SK-N-SH (cell line): ENCODE measurements at regions not wholly inside any gene's neighbourhood (a gene's known extent, or its start where the extent isn't known, plus 50 kb on each side); places are given as distances from the start of the nearest gene placed in this dataset.

Experiments
- CTCF ChIA-PET: fragments of 300-600, 350-600 bp; formaldehyde crosslinking; extraction: SDS; loops from one replicate; lab custom pipeline; 2021; lab: Yijun Ruan, JAX
- POLR2A ChIA-PET: fragments of 350-600 bp; sonication (Branson Sonifier 250); formaldehyde crosslinking; extraction: SDS; loops from one replicate; lab custom pipeline; 2020; ENCODE audit warnings: antibody characterized with exemption, inconsistent platforms; lab: Yijun Ruan, JAX
- DNase-seq: peaks from one replicate; pipeline ENCODE4 v3.0.0; 2012
- H2AFZ ChIP-seq: fragments of 200-600 bp; sonication (generic); 2 replicates; pipeline ENCODE4 v1.8.1; 2016; ENCODE audit warnings: antibody characterized with exemption, mild to moderate bottlenecking, low read depth
- H3F3A ChIP-seq: fragments of 200-600 bp; sonication (generic); replicated peaks from 2 replicates; pipeline ENCODE3; 2016; ENCODE audit warnings: antibody characterized with exemption, mild to moderate bottlenecking; ENCODE audit not compliant: insufficient read depth
- H3K27ac ChIP-seq, 2 experiments: fragments of 200-500 bp in 1 of 2; fragments of 200-600 bp in 1 of 2; sonication (Bioruptor generic) in 1 of 2; sonication (generic), shearing (Covaris generic) in 1 of 2; 2 replicates each; pipeline versions ENCODE4 v1.5.1 to v1.6.1; 2014 to 2016; ENCODE audit warnings: low read depth in 2 of 2, inconsistent platforms in 1 of 2, low read length in 1 of 2, mild to moderate bottlenecking in 1 of 2, mixed read lengths in 1 of 2
- H3K27me3 ChIP-seq: fragments of 200-600 bp; sonication (generic), shearing (Covaris generic); 2 replicates; pipeline ENCODE4 v1.6.1; 2016; ENCODE audit warnings: mixed run types; ENCODE audit not compliant: insufficient read depth
- H3K36me3 ChIP-seq, 2 experiments: fragments of 200-500 bp in 1 of 2; fragments of 200-600 bp in 1 of 2; sonication (Bioruptor generic) in 1 of 2; sonication (generic) in 1 of 2; replicated peaks in 1 of 2; 2 replicates each; pipeline versions ENCODE3 to v1.5.1; 2014 to 2016; ENCODE audit warnings: low read length in 1 of 2, mild to moderate bottlenecking in 1 of 2; ENCODE audit not compliant: insufficient read depth in 2 of 2, control insufficient read depth in 1 of 2
- H3K4me1 ChIP-seq, 2 experiments: fragments of 200-500 bp in 1 of 2; fragments of 200-600 bp in 1 of 2; sonication (Bioruptor generic) in 1 of 2; sonication (generic), shearing (Covaris generic) in 1 of 2; 2 replicates each; pipeline versions ENCODE4 v1.5.1 to v1.6.1; 2014 to 2016; ENCODE audit warnings: low read depth in 1 of 2, low read length in 1 of 2, mixed run types in 1 of 2; ENCODE audit not compliant: insufficient read depth in 2 of 2, control insufficient read depth in 1 of 2
- H3K4me2 ChIP-seq: fragments of 200-600 bp; sonication (generic), shearing (Covaris generic); 2 replicates; pipeline ENCODE4 v1.6.1; 2017; ENCODE audit warnings: mixed run types
- H3K4me3 ChIP-seq, 2 experiments: fragments of 200-500 bp in 1 of 2; fragments of 200-600 bp in 1 of 2; sonication (Bioruptor generic) in 1 of 2; sonication (generic), shearing (Covaris generic) in 1 of 2; 2 replicates each; pipeline versions ENCODE4 v1.5.1 to v1.8.1; 2014 to 2016; ENCODE audit warnings: low read depth in 2 of 2, inconsistent platforms in 1 of 2, low read length in 1 of 2, mild to moderate bottlenecking in 1 of 2, mixed read lengths in 1 of 2, moderate library complexity in 1 of 2
- H3K79me2 ChIP-seq: fragments of 200-600 bp; sonication (generic); 2 replicates; pipeline ENCODE4 v1.8.1; 2017; ENCODE audit warnings: mild to moderate bottlenecking; ENCODE audit not compliant: insufficient read depth
- H3K9ac ChIP-seq: fragments of 200-600 bp; sonication (generic); 2 replicates; pipeline ENCODE4 v1.6.1; 2017; ENCODE audit warnings: mixed run types
- H3K9me2 ChIP-seq: fragments of 200-600 bp; sonication (generic); 2 replicates; pipeline ENCODE4 v1.6.1; 2017; ENCODE audit warnings: mixed run types
- H3K9me3 ChIP-seq: fragments of 200-600 bp; sonication (generic); 2 replicates; pipeline ENCODE4 v1.6.1; 2017; ENCODE audit warnings: mixed run types, mild to moderate bottlenecking, moderate library complexity
- H4K20me1 ChIP-seq: fragments of 200-600 bp; sonication (generic); 2 replicates; pipeline ENCODE4 v1.6.1; 2017; ENCODE audit warnings: mild to moderate bottlenecking, mixed run types; ENCODE audit not compliant: insufficient read depth
- FOSL2 ChIP-seq: IDR thresholded peaks from 2 replicates; pipeline ENCODE4 v1.4.0; 2012; ENCODE audit warnings: low read depth, mild to moderate bottlenecking, moderate library complexity, borderline replicate concordance
- FOXM1 ChIP-seq: IDR thresholded peaks from 2 replicates; pipeline ENCODE4 v1.4.0; 2012; ENCODE audit warnings: low read depth, mild to moderate bottlenecking
- JUND ChIP-seq: IDR thresholded peaks from 2 replicates; pipeline ENCODE4 v1.4.0; 2012
- MEF2A ChIP-seq: IDR thresholded peaks from 2 replicates; pipeline ENCODE4 v1.4.0; 2012; ENCODE audit warnings: low read depth, borderline replicate concordance
- NRF1 ChIP-seq: IDR thresholded peaks from 2 replicates; pipeline ENCODE4 v1.6.1; 2012; ENCODE audit warnings: low read depth, mild to moderate bottlenecking, low read length
- RAD21 ChIP-seq: IDR thresholded peaks from 2 replicates; pipeline ENCODE4 v1.6.1; 2012; ENCODE audit warnings: mild to moderate bottlenecking, low read length
- RCOR1 ChIP-seq: fragments of 150-350 bp; IDR thresholded peaks from 2 replicates; pipeline ENCODE4 v1.6.1; 2017; ENCODE audit warnings: antibody characterized with exemption, low read length
- RFX5 ChIP-seq: IDR thresholded peaks from 2 replicates; pipeline ENCODE4 v1.6.1; 2012; ENCODE audit warnings: mild to moderate bottlenecking, improper control_type of control experiment, low read length
- SMC3 ChIP-seq: IDR thresholded peaks from 2 replicates; pipeline ENCODE4 v1.6.1; 2012; ENCODE audit warnings: low read depth, low read length, improper control_type of control experiment
- TCF12 ChIP-seq: IDR thresholded peaks from 2 replicates; pipeline ENCODE4 v1.4.0; 2012
- TEAD4 ChIP-seq: IDR thresholded peaks from 2 replicates; pipeline ENCODE4 v1.4.0; 2012; ENCODE audit warnings: mild to moderate bottlenecking, borderline replicate concordance; ENCODE audit not compliant: insufficient read depth
- YY1 ChIP-seq: IDR thresholded peaks from 2 replicates; pipeline ENCODE4 v1.4.0; 2012; ENCODE audit warnings: low read depth, mild to moderate bottlenecking
- WGBS: methylation state at CpG from one replicate; pipeline ENCODE4 v1.1.6; 2017; ENCODE audit warnings: low lambda C conversion rate; 5-methylcytosine and 5-hydroxymethylcytosine counted together
- TF ChIP-seq, protein P1 (sequence below): IDR thresholded peaks from 2 replicates; pipeline ENCODE4 v1.4.0; 2012; ENCODE audit warnings: low read depth, borderline replicate concordance
- TF ChIP-seq, protein P2 (sequence below): IDR thresholded peaks from 2 replicates; pipeline ENCODE4; 2012
- TF ChIP-seq, protein P3 (sequence below): IDR thresholded peaks from 2 replicates; pipeline ENCODE4 v1.6.1; 2012; ENCODE audit warnings: mild to moderate bottlenecking, low read depth, low read length, moderate library complexity
- TF ChIP-seq, protein P4 (sequence below): IDR thresholded peaks from 2 replicates; pipeline ENCODE4 v1.4.0; 2012; ENCODE audit warnings: low read depth

DNA sequence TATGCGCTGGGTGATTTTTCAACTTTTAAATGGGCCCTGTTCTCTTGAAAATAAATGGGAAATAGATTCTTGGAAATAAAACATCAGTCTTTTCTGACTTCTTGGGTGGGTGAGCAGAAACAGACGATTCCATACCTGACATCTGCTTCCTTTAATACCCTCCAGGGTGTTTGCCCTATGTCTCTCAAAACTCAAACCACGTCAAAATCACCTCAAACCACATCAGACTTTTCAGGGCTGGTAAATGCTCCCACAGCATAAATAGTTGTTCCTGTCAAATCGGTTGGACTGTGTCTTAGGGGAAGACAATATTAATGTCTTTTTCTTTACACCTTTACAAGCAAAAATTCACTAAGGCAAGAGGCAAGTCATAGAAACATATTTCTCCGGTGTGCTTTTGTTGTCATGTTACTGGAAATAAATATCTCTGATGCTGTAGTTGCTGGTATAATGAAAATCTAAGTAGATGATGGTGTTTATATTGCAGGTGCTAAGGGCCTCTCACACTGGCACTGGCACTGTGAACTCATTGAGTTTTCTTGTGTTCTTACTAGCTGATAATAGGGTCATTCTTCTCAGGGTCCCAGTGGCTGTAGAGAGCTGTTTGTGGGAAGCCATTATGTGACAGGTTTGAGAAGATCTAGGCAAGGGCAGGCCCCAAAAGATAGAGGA is 380.4 kb downstream of the RAPGEF2 start:
- 48% methylated on average over 5 of the region's 5 CpGs for WGBS
- no peak for DNase-seq
- H3K27ac ChIP-seq, result no peak overlapping the region
- no peak overlapping the region for H3K4me2 ChIP-seq
- no peaks in the 10 kb centered on the region for H3K9me2 ChIP-seq
- peaks cover 0 to 3% of the 10 kb centered on the region in 2 experiments; a peak in 2 of 4 replicates for H3K4me1 ChIP-seq
- H4K20me1 ChIP-seq, result no peaks in the 10 kb centered on the region
- ChIA-PET POLR2A (no interaction called here), CTCF (no interaction called here)
- H2AFZ ChIP-seq, result no peak overlapping the region
- H3K9ac ChIP-seq, result no peak overlapping the region
- no peaks in the 10 kb centered on the region for H3K27me3 ChIP-seq
- no peaks in the 10 kb centered on the region for H3F3A ChIP-seq
- no peaks in the 10 kb centered on the region for H3K36me3 ChIP-seq
- no peaks in the 10 kb centered on the region for H3K9me3 ChIP-seq
- TF ChIP-seq, protein P1, sequence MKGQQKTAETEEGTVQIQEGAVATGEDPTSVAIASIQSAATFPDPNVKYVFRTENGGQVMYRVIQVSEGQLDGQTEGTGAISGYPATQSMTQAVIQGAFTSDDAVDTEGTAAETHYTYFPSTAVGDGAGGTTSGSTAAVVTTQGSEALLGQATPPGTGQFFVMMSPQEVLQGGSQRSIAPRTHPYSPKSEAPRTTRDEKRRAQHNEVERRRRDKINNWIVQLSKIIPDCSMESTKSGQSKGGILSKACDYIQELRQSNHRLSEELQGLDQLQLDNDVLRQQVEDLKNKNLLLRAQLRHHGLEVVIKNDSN, result no peak
- no peaks in the 10 kb centered on the region for H3K79me2 ChIP-seq
- H3K4me3 ChIP-seq, result no peak overlapping the region

DNA sequence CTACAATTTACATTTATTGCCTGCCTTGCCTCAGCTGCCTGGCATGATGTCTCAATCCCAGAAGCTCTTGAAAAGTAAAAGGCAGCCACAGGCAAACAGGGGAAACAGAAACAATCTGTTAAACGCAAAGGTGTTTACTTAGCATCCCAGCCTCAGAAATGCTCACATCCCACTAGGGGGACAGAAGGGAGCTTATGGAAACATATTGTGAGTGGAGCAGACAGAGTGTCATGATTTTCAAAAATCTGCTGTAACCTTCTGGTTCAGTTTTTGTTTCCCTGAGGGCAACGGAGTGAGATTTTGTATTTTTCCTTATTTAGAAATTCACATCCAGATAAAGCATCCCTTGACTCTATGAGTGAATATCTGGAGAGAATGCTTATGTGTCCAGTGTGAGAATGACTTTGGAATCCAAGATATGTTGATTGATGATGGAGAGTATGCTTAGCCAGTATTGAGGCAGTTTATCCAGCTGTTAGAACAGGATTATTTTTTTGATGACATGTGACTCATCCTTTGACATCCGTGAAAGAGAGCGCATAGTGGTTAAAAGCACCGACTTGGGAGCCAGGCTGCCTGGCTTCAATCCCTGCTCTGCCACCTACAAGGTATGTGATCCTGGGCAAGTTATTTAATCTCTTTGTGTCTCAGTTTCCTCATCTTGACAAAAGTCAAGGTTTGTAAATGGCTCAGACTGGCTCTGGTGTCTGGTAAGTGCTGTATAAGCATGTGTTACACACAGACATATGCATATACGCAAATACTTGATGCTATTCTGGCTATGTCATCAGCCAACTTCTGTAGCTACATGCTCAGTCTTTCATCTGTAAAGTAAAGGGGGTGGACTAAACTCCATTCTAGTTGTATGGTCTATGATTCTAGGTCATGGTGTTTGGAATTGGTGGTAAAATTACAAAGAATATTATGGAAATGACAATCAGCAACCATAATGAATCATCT is 381.2 kb downstream of the RAPGEF2 start:
- 62% methylated on average over 6 of the region's 6 CpGs for WGBS
- peaks cover 0 to 3% of the 10 kb centered on the region in 2 experiments; a peak in 2 of 4 replicates for H3K4me1 ChIP-seq
- H3K4me2 ChIP-seq, result no peak overlapping the region
- H3K9ac ChIP-seq, result no peak overlapping the region
- no peaks in the 10 kb centered on the region for H3F3A ChIP-seq
- POLR2A ChIA-PET, result no interaction called here
- CTCF ChIA-PET, result interaction anchor here (0.6 kb wide), 1 partner anchor 62 kb away, joined by 3 read pairs; no protein-coding TSS in a partner anchor
- no peaks in the 10 kb centered on the region for H3K79me2 ChIP-seq
- H3K36me3 ChIP-seq, result no peaks in the 10 kb centered on the region
- TF ChIP-seq, protein P2, sequence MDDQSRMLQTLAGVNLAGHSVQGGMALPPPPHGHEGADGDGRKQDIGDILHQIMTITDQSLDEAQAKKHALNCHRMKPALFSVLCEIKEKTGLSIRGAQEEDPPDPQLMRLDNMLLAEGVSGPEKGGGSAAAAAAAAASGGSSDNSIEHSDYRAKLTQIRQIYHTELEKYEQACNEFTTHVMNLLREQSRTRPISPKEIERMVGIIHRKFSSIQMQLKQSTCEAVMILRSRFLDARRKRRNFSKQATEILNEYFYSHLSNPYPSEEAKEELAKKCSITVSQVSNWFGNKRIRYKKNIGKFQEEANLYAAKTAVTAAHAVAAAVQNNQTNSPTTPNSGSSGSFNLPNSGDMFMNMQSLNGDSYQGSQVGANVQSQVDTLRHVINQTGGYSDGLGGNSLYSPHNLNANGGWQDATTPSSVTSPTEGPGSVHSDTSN, result no peak
- TF ChIP-seq SMC3 (no peak), FOXM1 (no peak), MEF2A (no peak), NRF1 (no peak), TCF12 (no peak), TEAD4 (no peak), YY1 (no peak), JUND (no peak), RCOR1 (no peak), RAD21 (no peak), FOSL2 (no peak), RFX5 (no peak)
- TF ChIP-seq, protein P3, sequence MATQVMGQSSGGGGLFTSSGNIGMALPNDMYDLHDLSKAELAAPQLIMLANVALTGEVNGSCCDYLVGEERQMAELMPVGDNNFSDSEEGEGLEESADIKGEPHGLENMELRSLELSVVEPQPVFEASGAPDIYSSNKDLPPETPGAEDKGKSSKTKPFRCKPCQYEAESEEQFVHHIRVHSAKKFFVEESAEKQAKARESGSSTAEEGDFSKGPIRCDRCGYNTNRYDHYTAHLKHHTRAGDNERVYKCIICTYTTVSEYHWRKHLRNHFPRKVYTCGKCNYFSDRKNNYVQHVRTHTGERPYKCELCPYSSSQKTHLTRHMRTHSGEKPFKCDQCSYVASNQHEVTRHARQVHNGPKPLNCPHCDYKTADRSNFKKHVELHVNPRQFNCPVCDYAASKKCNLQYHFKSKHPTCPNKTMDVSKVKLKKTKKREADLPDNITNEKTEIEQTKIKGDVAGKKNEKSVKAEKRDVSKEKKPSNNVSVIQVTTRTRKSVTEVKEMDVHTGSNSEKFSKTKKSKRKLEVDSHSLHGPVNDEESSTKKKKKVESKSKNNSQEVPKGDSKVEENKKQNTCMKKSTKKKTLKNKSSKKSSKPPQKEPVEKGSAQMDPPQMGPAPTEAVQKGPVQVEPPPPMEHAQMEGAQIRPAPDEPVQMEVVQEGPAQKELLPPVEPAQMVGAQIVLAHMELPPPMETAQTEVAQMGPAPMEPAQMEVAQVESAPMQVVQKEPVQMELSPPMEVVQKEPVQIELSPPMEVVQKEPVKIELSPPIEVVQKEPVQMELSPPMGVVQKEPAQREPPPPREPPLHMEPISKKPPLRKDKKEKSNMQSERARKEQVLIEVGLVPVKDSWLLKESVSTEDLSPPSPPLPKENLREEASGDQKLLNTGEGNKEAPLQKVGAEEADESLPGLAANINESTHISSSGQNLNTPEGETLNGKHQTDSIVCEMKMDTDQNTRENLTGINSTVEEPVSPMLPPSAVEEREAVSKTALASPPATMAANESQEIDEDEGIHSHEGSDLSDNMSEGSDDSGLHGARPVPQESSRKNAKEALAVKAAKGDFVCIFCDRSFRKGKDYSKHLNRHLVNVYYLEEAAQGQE, result no peak
- TF ChIP-seq, protein P4, sequence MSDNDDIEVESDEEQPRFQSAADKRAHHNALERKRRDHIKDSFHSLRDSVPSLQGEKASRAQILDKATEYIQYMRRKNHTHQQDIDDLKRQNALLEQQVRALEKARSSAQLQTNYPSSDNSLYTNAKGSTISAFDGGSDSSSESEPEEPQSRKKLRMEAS, result no peak
- no peak overlapping the region for H2AFZ ChIP-seq
- no peak for DNase-seq
- no peak overlapping the region for H3K4me3 ChIP-seq
- H3K9me3 ChIP-seq, result no peaks in the 10 kb centered on the region
- H3K27me3 ChIP-seq, result no peaks in the 10 kb centered on the region
- no peak overlapping the region for H3K27ac ChIP-seq
- H3K9me2 ChIP-seq, result no peaks in the 10 kb centered on the region
- no peaks in the 10 kb centered on the region for H4K20me1 ChIP-seq
